Tibial nerve (tissue), 4 donors: ENCODE measurements at regions not wholly inside any gene's neighbourhood (a gene's known extent, or its start where the extent isn't known, plus 50 kb on each side); places are given as distances from the start of the nearest gene placed in this dataset.

Experiments
- EP300 ChIP-seq, 2 donors: sonication (generic); formaldehyde crosslinking; IDR thresholded peaks; one replicate each; pipeline ENCODE4 v1.6.1; 2017; ENCODE audit warnings: antibody characterized with exemption in 2 of 2, mild to moderate bottlenecking in 1 of 2
- POLR2A ChIP-seq, 2 donors: fragments of 450-650 bp; IDR thresholded peaks; one replicate each; pipeline ENCODE4 v1.6.1; 2017; ENCODE audit warnings: antibody characterized with exemption in 2 of 2, mild to moderate bottlenecking in 2 of 2, moderate library complexity in 2 of 2
- TF ChIP-seq, protein P1 (sequence below), 5 experiments: fragments of 200-600 bp in 3 of 5; fragments of 450-650 bp in 2 of 5; sonication (generic) in 3 of 5; IDR thresholded peaks; one replicate each; pipeline ENCODE4 v1.5.1; 2016 to 2019; ENCODE audit warnings: antibody characterized with exemption in 5 of 5, mild to moderate bottlenecking in 3 of 5, moderate library complexity in 2 of 5

- TF ChIP-seq, protein P1, sequence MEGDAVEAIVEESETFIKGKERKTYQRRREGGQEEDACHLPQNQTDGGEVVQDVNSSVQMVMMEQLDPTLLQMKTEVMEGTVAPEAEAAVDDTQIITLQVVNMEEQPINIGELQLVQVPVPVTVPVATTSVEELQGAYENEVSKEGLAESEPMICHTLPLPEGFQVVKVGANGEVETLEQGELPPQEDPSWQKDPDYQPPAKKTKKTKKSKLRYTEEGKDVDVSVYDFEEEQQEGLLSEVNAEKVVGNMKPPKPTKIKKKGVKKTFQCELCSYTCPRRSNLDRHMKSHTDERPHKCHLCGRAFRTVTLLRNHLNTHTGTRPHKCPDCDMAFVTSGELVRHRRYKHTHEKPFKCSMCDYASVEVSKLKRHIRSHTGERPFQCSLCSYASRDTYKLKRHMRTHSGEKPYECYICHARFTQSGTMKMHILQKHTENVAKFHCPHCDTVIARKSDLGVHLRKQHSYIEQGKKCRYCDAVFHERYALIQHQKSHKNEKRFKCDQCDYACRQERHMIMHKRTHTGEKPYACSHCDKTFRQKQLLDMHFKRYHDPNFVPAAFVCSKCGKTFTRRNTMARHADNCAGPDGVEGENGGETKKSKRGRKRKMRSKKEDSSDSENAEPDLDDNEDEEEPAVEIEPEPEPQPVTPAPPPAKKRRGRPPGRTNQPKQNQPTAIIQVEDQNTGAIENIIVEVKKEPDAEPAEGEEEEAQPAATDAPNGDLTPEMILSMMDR (IDR thresholded peaks at IDR 0.05) = no peak
- no peak for TF ChIP-seq POLR2A (IDR thresholded peaks at IDR 0.05)
- TF ChIP-seq EP300 (IDR thresholded peaks at IDR 0.05) = no peak
These were observed 653.3 kb upstream of the FOXG1 start for GRCh38 chr14:28113311-28113710.
